ENCODE measurements at regions not wholly inside any gene's neighbourhood (a gene's known extent, or its start where the extent isn't known, plus 50 kb on each side); places are given as distances from the start of the nearest gene placed in this dataset.
"Not testable (repeated sequence)": the region's sequence is repeated elsewhere in the genome, so short reads cannot be mapped to it uniquely, and the experiment has no call there.

DNA sequence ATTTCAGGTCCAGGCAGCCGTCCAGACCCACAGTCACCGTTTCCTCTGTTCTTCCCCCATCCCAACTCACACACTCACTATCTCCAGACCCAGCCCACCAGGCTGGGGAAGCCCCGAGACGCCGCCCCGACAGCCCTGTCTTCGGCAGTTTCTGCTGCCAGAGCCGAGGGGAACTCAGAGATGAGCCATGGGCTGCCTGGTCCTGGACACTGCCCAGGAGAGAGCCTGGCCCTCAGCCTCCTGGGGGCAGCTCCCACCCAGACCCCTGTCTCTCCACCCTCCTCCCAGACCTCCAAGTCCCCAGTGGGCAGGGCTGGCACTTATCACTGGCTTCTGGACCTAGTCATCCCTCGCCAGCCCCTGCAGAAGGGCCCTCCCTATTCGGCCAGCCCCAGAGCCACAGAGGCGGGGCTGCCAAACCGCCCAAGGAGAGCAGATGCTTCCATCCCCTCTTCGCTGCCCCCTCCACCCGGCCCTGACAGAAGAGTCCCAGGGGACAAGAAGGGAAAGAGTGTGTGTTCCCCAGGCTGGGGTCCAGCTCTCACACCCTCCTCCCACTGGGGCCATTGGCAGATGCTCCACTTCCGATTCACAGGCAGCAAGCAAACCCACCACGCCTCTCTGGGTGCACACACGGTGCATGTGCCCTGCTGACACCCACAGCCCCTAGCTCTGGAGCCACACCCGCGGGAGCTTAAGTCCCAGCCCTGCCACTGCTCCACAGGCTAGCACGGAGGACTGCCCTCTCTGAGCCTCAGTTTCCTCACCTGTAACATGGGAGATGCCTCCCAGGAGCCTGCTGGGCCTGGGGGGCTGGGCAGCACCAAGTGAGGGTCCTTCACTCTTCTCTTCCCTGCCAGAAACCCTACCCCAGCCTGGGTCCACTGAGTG, 186.4 kb downstream of the TBC1D2B start:
- not testable (repeated sequence) for TF ChIP-seq CTCF (IDR thresholded peaks at IDR 0.05; ENCODE audit: poor library complexity, severe bottlenecking); EZH2 (IDR thresholded peaks at IDR 0.05; ENCODE audit: borderline replicate concordance, insufficient read depth, low read length, poor library complexity, severe bottlenecking)

Data from neural cell (in vitro differentiated cells).